Gastroesophageal sphincter (tissue), 4 donors: ENCODE measurements at regions not wholly inside any gene's neighbourhood (a gene's known extent, or its start where the extent isn't known, plus 50 kb on each side); places are given as distances from the start of the nearest gene placed in this dataset.

ENCODE experiments used
- ATAC-seq: fragments of 150-250 bp; one replicate; pipeline ENCODE4 v1.9.1; 2016; ENCODE audit warnings: mild to moderate bottlenecking, moderate library complexity
- H3K27ac ChIP-seq, 4 donors: fragments of 200-600 bp; sonication (generic) in 3 of 4; 1 replicate in 3 of 4; 2 replicates in 1 of 4; pipeline ENCODE4 v1.5.1; 2016 to 2019
- H3K27me3 ChIP-seq: fragments of 200-600 bp; sonication (generic); one replicate; pipeline ENCODE4 v1.5.1; 2019
- H3K36me3 ChIP-seq, 2 donors: fragments of 200-600 bp; sonication (generic); one replicate each; pipeline ENCODE4 v1.5.1; 2019; ENCODE audit warnings: control low read depth in 1 of 2
- H3K4me1 ChIP-seq, 3 donors: fragments of 200-600 bp; sonication (generic); 1 replicate in 2 of 3; 2 replicates in 1 of 3; pipeline ENCODE4 v1.5.1; 2016 to 2019; ENCODE audit warnings: control low read depth in 2 of 3
- H3K4me3 ChIP-seq, 2 donors: fragments of 200-600 bp; sonication (generic); one replicate each; pipeline ENCODE4 v1.5.1; 2019; ENCODE audit warnings: mild to moderate bottlenecking in 1 of 2, moderate library complexity in 1 of 2
- H3K9me3 ChIP-seq, 3 donors: fragments of 200-600 bp; sonication (generic); one replicate each; pipeline ENCODE4 v1.5.1; 2017 to 2019; ENCODE audit warnings: control low read depth in 2 of 3
- CTCF ChIP-seq, 4 experiments: fragments of 200-600 bp in 2 of 4; fragments of 450-650 bp in 2 of 4; sonication (generic) in 1 of 4; IDR thresholded peaks; one replicate each; pipeline ENCODE4 v1.5.1; 2017 to 2019; ENCODE audit warnings: antibody characterized with exemption in 4 of 4, mild to moderate bottlenecking in 2 of 4, moderate library complexity in 2 of 4
- EP300 ChIP-seq: sonication (generic); formaldehyde crosslinking; IDR thresholded peaks from one replicate; pipeline ENCODE4 v1.6.1; 2017; ENCODE audit warnings: antibody characterized with exemption, mild to moderate bottlenecking
- POLR2A ChIP-seq, 2 donors: fragments of 450-650 bp; IDR thresholded peaks; one replicate each; pipeline ENCODE4 v1.6.1; 2017; ENCODE audit warnings: antibody characterized with exemption in 2 of 2, mild to moderate bottlenecking in 2 of 2, moderate library complexity in 1 of 2
- POLR2AphosphoS5 ChIP-seq: sonication (generic); formaldehyde crosslinking; IDR thresholded peaks from one replicate; pipeline ENCODE4 v1.6.1; 2017; ENCODE audit warnings: antibody characterized with exemption
- WGBS, 2 donors: methylation state at CpG; one replicate each; pipeline ENCODE4 v1.1.5; 2018; ENCODE audit warnings: low coverage in 1 of 2; 5-methylcytosine and 5-hydroxymethylcytosine counted together

- Histone ChIP-seq H3K27ac (no peak overlapping the region), H3K4me1 (peaks cover 0 to 18% (median 10%) of the 10 kb centered on the region in 3 donors), H3K27me3 (no peaks in the 10 kb centered on the region), H3K36me3 (no peaks in the 10 kb centered on the region), H3K4me3 (no peak overlapping the region), H3K9me3 (no peaks in the 10 kb centered on the region)
- TF ChIP-seq POLR2AphosphoS5 (no peak), POLR2A (IDR thresholded peaks at IDR 0.05) (no peak), EP300 (no peak), CTCF (IDR thresholded peaks at IDR 0.05) (no peak)
- no peak for ATAC-seq
- WGBS, 2 donors = 100% methylated on average over 1 of the region's 2 CpGs; no CpG with 5 or more reads in 1 of the 2 donors
Measured at GRCh38 chr5:124121198-124121597, 609.2 kb downstream of the CSNK1G3 start.

GRCh38 chr5:124114911-124115310 is 602.9 kb downstream of the CSNK1G3 start:
- no peak for TF ChIP-seq EP300
- TF ChIP-seq CTCF (IDR thresholded peaks at IDR 0.05) = no peak
- TF ChIP-seq POLR2AphosphoS5 = no peak
- TF ChIP-seq POLR2A (IDR thresholded peaks at IDR 0.05) = no peak
- no peaks in the 10 kb centered on the region for H3K9me3 ChIP-seq
- H3K36me3 ChIP-seq = no peaks in the 10 kb centered on the region
- no peaks in the 10 kb centered on the region for H3K27me3 ChIP-seq
- no peak overlapping the region for H3K4me3 ChIP-seq
- ATAC-seq = no peak
- H3K4me1 ChIP-seq = no peaks in the 10 kb centered on the region
- H3K27ac ChIP-seq = no peak overlapping the region

GRCh38 chr5:124111886-124112285 is 599.9 kb downstream of the CSNK1G3 start:
- 83 to 93% methylated on average over 2 of the region's 2 CpGs for WGBS, 2 donors
- Histone ChIP-seq H3K9me3 (no peaks in the 10 kb centered on the region), H3K27ac (no peak overlapping the region), H3K27me3 (no peaks in the 10 kb centered on the region), H3K4me3 (no peak overlapping the region), H3K4me1 (no peaks in the 10 kb centered on the region), H3K36me3 (no peaks in the 10 kb centered on the region)
- TF ChIP-seq CTCF (IDR thresholded peaks at IDR 0.05) (no peak), EP300 (no peak), POLR2A (IDR thresholded peaks at IDR 0.05) (no peak), POLR2AphosphoS5 (no peak)
- no peak for ATAC-seq

GRCh38 chr5:124110942-124111341 is 599.0 kb downstream of the CSNK1G3 start:
- TF ChIP-seq POLR2A (IDR thresholded peaks at IDR 0.05) (no peak), POLR2AphosphoS5 (no peak), EP300 (no peak), CTCF (IDR thresholded peaks at IDR 0.05) (no peak)
- Histone ChIP-seq H3K27ac (no peak overlapping the region), H3K4me3 (no peak overlapping the region), H3K27me3 (no peaks in the 10 kb centered on the region), H3K4me1 (no peaks in the 10 kb centered on the region), H3K36me3 (no peaks in the 10 kb centered on the region), H3K9me3 (no peaks in the 10 kb centered on the region)
- WGBS, 2 donors = 88 to 91% methylated on average over 1 of the region's 1 CpG
- no peak for ATAC-seq

GRCh38 chr5:124105326-124105725 is 593.3 kb downstream of the CSNK1G3 start:
- TF ChIP-seq EP300 (no peak), CTCF (IDR thresholded peaks at IDR 0.05) (no peak), POLR2A (IDR thresholded peaks at IDR 0.05) (no peak), POLR2AphosphoS5 (no peak)
- ATAC-seq = no peak
- no peaks in the 10 kb centered on the region for H3K36me3 ChIP-seq
- H3K9me3 ChIP-seq = no peaks in the 10 kb centered on the region
- no peaks in the 10 kb centered on the region for H3K4me1 ChIP-seq
- WGBS, 2 donors = 87 to 89% methylated on average over 1 to 2 of the region's 2 CpGs
- no peak overlapping the region for H3K27ac ChIP-seq
- no peak overlapping the region for H3K4me3 ChIP-seq
- H3K27me3 ChIP-seq = no peaks in the 10 kb centered on the region
